Stimulated activated CD4-positive, alpha-beta T cell treated with anti-CD3 and anti-CD28 coated beads, Interleukin-4, amount 100 ng/mL, for 24 hours (primary cell): ENCODE measurements at regions not wholly inside any gene's neighbourhood (a gene's known extent, or its start where the extent isn't known, plus 50 kb on each side); places are given as distances from the start of the nearest gene placed in this dataset.
A peak's percentile ranks its signal among the peaks of the same experiment; 100 is the strongest.
"Not testable (repeated sequence)": the region's sequence is repeated elsewhere in the genome, so short reads cannot be mapped to it uniquely, and the experiment has no call there.

Source experiments
- DNase-seq: peaks from one replicate; pipeline ENCODE4 v3.0.0-alpha.2; 2020

GRCh38 chr6:166877906-166878305, 78.4 kb downstream of the RNASET2 start:
- DNase-seq = no peak

DNA sequence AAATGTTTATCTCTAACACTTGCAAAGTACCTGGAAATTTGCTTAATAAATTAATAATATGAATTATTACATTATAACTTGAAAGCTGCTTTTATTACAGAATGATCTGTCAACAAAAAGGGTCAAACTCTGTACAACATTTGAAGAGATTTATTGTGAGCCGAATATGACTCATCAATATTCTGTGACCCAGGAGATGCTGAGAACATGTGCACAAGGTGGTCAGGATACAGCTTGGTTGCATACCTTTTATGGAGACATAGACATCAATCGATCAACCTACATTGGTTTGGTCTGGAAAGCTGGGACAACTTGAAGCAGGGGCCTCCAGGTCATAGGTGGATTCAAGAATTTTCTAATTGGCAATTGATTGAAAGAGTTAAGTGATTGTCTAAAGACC, 79.0 kb downstream of the RNASET2 start:
- no peak for DNase-seq

DNA sequence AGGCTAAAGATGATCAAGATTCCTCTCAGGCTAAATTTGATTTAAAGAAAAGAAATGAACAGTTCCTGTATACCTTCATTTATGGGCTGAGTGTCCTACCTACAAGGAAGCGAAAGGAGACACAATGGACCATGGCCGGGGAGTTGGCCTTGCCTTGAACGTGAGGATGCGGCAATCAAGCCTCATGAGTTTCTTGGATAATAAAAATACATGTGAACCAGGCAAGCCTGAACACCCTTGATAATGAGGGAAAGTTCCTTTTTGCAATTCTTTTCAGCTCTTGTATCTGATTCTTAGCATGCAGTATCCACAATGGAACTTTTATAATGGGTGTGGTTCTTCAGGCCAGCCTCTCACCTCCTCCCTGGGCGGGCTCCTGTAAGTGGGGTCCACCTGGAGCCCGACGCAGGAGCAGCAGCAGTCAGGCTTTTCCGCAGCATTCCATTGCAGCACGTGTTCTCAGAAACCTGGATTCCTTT, 83.8 kb downstream of the RNASET2 start:
- no peak for DNase-seq

DNA sequence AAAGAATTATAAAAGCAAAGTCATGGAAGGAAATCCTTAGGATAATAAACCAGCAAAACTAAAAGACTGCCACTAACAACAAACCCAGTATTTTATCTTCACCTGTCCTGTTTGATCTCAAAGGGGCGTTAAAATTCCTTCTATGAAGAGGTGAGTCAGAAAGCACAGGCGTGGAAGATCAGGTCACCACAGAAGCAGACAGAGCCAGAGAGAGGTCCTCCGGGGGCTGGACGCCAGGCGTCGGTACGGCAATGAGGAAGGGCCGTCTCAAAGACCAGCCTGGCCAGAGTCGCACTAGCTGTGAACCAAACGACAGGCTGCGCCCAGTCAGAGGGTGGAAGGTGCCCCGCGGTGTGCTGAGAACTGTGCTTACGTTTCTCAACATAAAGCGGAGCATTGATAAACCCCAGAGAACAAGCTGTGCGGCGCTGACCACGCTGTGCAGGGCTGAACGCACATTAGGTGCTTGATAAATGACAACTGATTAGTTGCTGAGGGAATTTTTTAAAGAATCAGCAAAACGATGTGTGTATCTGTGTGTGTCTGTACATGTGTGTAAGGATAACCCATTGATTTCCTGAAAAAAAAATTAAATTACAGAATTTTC, 85.6 kb downstream of the RNASET2 start:
- DNase-seq = no peak

DNA sequence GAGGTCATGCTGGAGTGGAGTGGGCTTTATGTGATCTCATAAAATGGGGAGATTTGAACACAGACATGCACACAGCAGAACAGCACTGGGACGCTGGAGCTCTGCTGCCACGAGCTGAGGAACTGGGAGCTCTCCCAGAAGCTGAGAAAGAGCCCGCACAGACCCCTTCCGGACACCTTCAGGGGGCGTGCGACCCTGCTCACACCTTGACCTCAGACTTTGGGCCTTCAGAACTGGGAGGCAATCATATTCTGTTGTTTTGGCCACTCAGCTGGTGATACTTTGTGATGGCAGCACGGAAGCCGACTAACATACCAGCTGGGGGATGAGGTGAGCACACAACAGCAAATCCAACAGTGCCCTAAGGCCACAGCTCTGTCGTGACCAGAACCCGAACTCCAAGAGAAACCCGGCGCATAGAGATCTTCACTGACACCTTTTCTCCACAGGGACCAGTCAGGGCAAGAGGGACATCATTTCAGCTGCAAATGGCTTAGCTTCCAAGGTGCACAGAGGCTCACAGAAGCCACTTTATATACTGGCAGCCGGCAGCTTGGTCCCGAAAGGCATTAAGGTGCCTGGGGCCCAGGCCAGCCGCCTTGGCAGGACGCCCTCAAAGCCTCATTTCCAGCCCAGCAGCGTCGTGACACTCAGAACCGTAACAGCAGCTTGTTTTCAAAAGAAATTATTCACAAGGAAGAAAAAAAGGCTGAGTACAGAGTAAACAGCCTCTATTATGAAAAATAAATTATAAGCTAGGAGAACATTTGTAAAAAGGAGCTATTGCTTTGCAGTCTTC, 89.3 kb downstream of the RNASET2 start:
- no peak for DNase-seq

GRCh38 chr6:166864333-166864732, 92.0 kb downstream of the RNASET2 start:
- DNase-seq = no peak

- no peak for DNase-seq
Measured at GRCh38 chr6:166862978-166863530, 93.3 kb downstream of the RNASET2 start.

GRCh38 chr6:166862287-166862977, 93.9 kb downstream of the RNASET2 start:
- DNase-seq = peak; percentile 15

GRCh38 chr6:166861961-166862286, 94.4 kb downstream of the RNASET2 start:
- no peak for DNase-seq

DNA sequence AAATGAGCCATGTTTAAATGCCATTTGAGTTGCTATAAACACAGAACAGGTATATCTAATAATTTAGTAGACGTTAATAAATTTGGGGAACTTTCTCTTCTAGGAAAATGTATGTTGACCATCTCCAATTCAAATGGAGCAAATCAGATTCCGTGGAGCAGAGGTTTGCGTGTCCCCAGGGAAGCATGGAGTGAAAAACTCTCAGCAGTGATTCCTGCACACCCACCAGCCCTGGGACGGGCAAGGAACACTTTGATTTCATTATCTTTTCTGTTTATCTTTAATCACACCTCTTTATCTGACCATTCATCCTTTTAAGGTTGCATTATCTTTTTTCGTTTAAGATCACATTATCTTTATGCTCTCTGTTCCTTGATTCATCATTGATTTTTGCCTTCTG, 95.0 kb downstream of the RNASET2 start:
- DNase-seq = no peak

DNA sequence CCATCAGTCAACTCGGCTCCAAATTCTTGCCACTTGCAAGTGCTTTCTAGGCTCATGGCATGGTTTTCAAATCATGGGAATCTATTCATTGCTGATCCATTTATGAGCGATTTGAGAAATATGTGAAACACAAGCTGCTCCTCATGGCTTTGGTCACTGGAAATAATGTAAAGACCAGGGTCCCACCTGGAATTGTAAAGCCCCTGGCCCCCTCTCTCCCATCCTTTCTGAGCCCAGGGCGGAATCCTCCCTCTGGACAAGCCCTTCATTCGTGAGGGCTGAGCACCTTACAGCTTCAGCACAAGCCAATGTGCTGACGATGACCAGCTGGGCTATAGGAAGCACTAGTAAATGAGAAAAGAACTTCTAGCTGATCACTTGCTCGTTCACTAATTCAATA, 96.0 kb downstream of the RNASET2 start:
- no peak for DNase-seq

- DNase-seq = no peak
Measured at GRCh38 chr6:166855416-166855815, 100.9 kb downstream of the RNASET2 start.

GRCh38 chr6:166853371-166854325, 102.7 kb downstream of the RNASET2 start:
- no peak for DNase-seq

GRCh38 chr6:166852451-166852975, 103.8 kb downstream of the RNASET2 start:
- no peak for DNase-seq

- no peak for DNase-seq
Measured at GRCh38 chr6:166851911-166852310, 104.4 kb downstream of the RNASET2 start.

GRCh38 chr6:166851426-166851825, 104.9 kb downstream of the RNASET2 start:
- DNase-seq = no peak

GRCh38 chr6:166850677-166851076, 105.7 kb downstream of the RNASET2 start:
- no peak for DNase-seq

- DNase-seq = no peak
Measured at GRCh38 chr6:166849749-166850183, 106.6 kb downstream of the RNASET2 start.

DNA sequence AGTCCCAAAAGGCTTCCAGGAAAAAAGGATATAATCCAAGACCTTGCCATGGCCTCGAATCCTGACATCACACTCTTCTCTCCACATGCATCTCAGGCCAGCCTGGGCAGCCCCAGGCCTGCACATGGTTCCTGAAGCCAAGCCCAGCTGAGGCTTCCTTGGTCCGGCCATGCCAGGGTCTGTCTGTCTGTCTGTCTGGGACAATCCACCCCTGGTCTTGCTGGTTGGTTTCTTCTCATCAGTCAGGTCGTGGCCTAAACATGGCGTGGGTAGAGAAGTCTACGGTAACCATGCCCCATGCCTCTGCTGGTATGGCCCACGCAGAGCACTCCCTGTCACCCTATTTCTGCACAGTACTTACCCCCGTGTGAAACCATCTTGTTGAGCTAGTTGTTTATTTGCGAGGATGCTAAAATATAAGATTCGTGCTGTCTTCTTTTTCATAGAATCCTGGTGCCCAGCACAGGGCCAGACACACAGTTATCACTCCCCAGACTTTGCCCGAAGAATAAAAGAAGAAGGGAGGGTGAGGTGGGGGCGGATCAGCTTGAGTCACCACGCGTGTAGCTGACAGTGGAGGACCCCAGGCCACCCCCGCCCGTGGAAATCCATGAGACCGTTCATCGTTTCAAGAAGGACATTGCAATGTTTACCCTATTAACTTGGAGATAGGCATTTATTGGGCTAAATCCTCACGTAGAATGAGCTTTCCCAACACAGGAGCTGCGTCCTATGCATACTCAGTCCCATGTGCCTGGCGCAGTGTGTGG, 107.2 kb downstream of the RNASET2 start:
- DNase-seq = no peak

- not testable (repeated sequence) for DNase-seq
Measured at GRCh38 chr6:166846446-166847142, 109.8 kb downstream of the RNASET2 start.

DNA sequence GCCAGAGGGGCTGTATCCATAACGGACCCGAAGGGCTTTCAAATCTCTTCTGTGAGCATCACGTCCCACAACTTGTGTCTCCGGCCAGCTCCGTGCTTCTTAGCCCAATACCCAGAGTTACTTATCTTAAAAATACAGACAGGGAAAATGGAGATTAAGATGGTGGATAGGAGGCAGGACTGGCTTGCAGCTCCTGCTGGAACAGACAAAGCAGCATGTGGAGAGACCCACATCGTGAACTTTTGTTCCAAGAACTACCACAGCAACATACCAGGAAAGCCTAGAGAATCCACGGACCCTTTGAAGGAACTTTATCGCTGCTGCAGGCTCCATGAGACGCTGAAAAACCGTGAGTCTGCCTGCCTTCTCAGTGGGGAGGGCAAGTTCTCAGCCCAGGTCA, 113.7 kb downstream of the RNASET2 start:
- no peak for DNase-seq
